GM12874 (cell line): ENCODE measurements at regions not wholly inside any gene's neighbourhood (a gene's known extent, or its start where the extent isn't known, plus 50 kb on each side); places are given as distances from the start of the nearest gene placed in this dataset.

Experiments used
- TF ChIP-seq, protein P1 (sequence below): IDR thresholded peaks from 2 replicates; pipeline ENCODE4 v1.5.1; 2011; ENCODE audit warnings: low read depth, mild to moderate bottlenecking, control low read depth, low read length, moderate library complexity; ENCODE audit not compliant: insufficient read depth

DNA sequence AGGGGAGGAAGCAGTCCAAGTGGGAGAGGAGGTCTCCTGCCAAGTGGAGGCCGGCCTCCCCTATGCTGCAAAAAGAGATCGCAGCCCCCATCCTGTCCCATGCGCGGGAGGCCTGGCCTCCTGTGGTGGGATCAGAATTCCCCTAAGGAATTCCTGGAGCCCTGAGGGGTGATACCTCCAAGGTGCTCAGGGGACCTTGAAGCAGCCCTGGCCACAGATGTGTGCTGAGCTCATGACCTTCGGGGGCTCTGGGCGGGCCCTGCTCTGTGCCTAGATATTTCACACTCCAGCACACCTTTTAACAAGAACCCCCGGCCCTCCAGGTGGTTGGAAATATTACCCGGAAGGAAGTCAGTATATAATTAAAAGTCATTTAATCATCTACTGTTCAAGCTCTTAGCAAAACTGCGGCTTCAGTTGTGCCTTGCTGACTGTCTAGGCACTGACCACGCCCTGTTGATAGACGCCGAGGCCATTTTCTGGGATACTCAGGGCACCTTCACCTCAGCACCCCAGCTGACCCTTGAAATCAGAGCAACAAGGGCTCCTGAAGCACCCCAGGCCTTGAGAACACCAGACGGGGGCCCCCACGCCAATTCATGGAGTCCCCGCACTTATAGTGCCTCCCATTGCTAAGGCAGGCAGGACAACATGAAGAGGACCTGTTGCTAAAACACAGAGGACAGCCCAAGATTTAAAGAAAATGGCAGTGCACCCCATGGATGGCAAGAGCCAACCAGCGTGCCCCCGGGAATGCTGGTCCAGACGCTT lies 119.1 kb downstream of the NDUFA10 start:
- TF ChIP-seq, protein P1, sequence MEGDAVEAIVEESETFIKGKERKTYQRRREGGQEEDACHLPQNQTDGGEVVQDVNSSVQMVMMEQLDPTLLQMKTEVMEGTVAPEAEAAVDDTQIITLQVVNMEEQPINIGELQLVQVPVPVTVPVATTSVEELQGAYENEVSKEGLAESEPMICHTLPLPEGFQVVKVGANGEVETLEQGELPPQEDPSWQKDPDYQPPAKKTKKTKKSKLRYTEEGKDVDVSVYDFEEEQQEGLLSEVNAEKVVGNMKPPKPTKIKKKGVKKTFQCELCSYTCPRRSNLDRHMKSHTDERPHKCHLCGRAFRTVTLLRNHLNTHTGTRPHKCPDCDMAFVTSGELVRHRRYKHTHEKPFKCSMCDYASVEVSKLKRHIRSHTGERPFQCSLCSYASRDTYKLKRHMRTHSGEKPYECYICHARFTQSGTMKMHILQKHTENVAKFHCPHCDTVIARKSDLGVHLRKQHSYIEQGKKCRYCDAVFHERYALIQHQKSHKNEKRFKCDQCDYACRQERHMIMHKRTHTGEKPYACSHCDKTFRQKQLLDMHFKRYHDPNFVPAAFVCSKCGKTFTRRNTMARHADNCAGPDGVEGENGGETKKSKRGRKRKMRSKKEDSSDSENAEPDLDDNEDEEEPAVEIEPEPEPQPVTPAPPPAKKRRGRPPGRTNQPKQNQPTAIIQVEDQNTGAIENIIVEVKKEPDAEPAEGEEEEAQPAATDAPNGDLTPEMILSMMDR: no peak

DNA sequence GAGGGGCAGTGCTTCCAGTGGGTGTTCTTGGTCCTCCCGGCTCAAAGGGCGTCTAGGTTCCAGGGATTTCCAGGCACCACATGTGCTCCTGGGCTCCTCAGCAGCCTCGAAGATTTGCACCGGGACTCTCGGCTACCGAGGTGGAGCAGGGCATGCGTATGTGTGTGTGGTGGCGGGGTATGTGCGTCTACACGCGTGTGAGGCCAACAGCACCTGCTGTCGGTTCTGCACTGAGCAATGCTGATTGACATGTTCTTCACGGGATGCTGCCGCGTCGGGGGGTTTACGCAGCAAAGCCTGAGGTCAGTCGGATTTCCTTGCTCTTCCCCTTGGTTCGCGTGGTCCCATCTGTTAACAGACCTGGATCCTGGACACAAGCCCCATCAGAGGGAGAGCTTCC lies 119.8 kb downstream of the NDUFA10 start:
- TF ChIP-seq, protein P1: no peak

DNA sequence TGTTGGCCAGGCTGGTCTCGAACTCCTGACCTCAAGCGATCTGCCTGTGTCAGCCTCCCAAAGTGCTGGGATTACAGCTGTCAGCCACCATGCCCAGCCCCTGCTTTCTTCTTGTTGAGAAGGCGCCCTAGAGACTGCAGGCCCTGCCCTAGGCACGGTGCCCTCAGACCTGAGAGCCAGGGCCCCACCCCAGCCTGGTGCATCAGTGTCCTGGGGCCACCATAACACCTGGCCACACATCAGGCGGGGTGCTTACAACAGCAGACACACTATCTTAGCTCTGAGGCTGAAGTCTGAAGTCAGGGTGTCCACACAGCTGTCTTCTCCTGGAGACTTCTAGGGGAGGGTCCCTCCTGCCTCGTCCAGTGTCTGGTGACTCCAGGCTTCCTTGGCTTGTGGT lies 120.6 kb downstream of the NDUFA10 start:
- TF ChIP-seq, protein P1: no peak

DNA sequence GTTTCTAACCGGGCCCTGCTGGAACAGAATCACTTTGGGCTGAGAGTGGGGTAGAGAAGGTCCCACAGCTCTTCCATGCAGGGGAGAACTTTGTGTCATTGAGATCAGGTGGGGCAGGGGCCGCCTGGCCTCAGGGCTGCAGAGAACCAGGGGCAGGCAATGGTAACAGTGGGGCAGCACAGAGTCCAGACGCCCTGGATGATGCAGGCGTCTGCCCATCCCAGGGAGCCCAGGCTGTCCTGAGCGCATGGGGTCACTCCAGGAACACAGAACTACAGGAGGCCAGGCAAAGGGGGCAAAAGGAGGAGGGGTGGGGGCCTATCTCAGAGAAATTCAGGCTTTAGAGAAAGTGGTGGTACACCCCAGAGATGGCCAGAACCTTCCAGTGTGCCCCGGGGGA lies 121.3 kb downstream of the NDUFA10 start:
- TF ChIP-seq, protein P1: no peak

DNA sequence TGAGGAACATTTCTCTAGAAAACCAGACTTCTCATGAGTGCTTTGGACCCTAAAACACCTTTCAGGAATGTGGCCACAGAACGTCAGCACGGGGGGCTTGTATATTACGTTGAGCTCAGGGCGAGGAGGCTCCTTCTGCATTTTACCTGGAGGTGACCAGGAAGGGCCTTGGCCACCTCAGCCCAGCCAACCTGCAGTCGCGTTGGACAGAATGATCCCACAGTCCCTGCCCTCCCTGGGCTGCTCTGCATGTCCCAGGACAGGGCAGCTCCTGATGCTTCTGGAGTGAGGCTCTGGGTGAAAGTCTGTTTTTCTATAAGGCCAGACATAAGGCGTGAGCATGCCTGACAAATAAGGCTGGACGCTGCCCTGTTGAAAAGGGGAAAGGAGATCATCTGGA lies 121.9 kb downstream of the NDUFA10 start:
- TF ChIP-seq, protein P1: no peak

DNA sequence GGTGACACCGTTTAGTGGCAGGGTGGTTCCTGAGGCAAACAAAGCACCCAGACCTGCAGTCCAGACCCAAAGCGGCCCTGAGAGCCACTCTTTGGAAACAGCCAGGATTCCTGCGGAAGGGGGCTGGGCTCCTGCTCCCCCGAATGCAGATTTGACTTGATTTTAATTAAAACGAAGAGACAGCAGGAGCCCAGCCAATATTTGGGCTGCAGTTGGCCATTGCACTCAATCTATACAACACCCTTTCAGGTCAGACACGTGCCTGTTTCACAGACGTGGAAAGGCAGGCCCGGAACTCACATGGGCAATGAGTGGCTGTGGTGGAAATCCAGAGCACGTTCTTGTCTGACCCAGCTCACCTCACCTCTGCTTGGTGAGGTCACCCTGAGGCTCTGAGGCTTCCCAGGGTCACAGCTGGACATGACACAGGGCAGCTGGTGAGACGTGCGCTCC lies 122.4 kb downstream of the NDUFA10 start:
- TF ChIP-seq, protein P1: no peak

DNA sequence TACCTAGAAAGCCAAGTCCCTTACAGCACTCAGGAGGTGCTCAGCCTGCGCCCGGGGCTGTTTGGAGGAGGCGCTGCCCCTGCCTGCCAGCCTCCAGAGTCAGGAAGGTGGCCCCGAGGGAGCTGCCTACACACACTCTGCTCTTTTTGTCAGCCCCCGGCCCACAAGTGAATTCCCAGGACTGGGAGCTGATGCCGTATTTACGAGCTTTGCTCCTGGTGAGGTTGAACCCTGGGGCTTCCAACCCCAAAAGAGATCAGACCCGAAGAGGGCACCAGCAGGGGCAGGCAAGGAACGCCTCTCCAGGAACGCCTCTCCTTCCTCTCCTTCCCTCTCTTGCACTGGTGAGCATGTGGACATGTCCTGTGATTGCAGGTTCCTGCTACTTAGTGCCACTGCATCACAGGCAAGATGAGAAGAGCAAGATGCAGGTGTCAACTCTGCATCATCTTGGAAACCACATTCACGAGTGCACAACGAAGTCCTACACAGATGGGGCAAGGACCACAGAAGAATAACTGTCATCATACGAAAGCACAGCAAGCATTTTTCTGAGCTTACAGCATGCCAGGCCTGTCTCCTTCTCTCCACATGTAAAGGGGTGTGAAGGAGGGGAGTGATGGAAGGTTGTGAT lies 126.7 kb downstream of the NDUFA10 start:
- TF ChIP-seq, protein P1: no peak
